Ascending aorta (tissue), 2 donors: ENCODE measurements at regions not wholly inside any gene's neighbourhood (a gene's known extent, or its start where the extent isn't known, plus 50 kb on each side); places are given as distances from the start of the nearest gene placed in this dataset.

Experiments
- DNase-seq, 2 donors: peaks; one replicate each; pipeline ENCODE4 v3.0.0-alpha.2; 2019; ENCODE audit warnings: low spot score in 2 of 2
- H3K27ac ChIP-seq, 2 donors: fragments of 200-600 bp; sonication (generic); one replicate each; pipeline ENCODE4 v1.5.1; 2016 to 2017; ENCODE audit warnings: mild to moderate bottlenecking in 1 of 2
- H3K27me3 ChIP-seq: fragments of 200-600 bp; sonication (generic); one replicate; pipeline ENCODE4 v1.5.1; 2017
- H3K36me3 ChIP-seq, 2 donors: fragments of 200-600 bp; sonication (generic); one replicate each; pipeline ENCODE4 v1.5.1; 2016
- H3K4me1 ChIP-seq, 2 donors: fragments of 200-600 bp; sonication (generic); one replicate each; pipeline ENCODE4 v1.5.1; 2016 to 2017; ENCODE audit warnings: mild to moderate bottlenecking in 1 of 2
- H3K4me3 ChIP-seq, 2 donors: fragments of 200-600 bp; sonication (generic); one replicate each; pipeline ENCODE4 v1.5.1; 2016 to 2017; ENCODE audit warnings: mild to moderate bottlenecking in 1 of 2
- H3K9me3 ChIP-seq, 2 donors: fragments of 200-600 bp; sonication (generic); one replicate each; pipeline ENCODE4 v1.5.1; 2016
- intact Hi-C: fragments of 100-400 bp; cut with DNase I; formaldehyde crosslinking; loops from one replicate; pipeline ENCODE4 v1.15.1; 2023
- TF ChIP-seq, protein P1 (sequence below), 3 experiments: fragments of 200-600 bp in 2 of 3; fragments of 450-650 bp in 1 of 3; sonication (generic) in 2 of 3; IDR thresholded peaks; one replicate each; pipeline ENCODE4 v1.5.1; 2016 to 2019; ENCODE audit warnings: antibody characterized with exemption in 3 of 3, mild to moderate bottlenecking in 1 of 3, moderate library complexity in 1 of 3

DNA sequence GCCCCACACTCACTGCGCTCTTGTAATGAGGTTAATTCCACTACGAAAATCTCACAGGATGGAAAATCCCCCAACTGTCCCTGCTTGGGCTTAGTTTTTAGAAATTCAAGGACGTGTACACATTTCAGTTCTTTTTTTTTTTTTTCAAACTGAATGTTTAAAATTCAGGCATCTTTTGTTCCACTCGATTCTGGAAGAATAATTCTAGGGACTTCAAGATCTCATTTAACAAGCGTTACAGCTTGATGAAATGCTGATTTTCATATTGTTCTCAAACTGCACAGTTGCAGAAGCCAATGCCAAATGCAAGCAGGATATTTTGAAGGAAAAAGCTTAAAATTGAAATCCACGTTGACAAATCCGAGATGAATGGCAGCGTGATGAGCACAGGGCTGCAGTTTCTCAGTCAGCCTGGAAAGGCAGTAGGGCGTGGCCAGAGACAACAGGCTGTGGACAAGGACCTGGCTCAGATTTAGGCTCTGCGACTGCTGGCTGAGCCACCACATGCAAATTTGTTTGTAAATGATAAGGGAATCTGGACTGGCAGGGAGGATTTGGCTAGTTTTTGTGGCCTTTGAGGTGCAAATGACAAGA, 128.1 kb upstream of the MYCN start:
- H3K27me3 ChIP-seq = no peaks in the 10 kb centered on the region
- TF ChIP-seq, protein P1, sequence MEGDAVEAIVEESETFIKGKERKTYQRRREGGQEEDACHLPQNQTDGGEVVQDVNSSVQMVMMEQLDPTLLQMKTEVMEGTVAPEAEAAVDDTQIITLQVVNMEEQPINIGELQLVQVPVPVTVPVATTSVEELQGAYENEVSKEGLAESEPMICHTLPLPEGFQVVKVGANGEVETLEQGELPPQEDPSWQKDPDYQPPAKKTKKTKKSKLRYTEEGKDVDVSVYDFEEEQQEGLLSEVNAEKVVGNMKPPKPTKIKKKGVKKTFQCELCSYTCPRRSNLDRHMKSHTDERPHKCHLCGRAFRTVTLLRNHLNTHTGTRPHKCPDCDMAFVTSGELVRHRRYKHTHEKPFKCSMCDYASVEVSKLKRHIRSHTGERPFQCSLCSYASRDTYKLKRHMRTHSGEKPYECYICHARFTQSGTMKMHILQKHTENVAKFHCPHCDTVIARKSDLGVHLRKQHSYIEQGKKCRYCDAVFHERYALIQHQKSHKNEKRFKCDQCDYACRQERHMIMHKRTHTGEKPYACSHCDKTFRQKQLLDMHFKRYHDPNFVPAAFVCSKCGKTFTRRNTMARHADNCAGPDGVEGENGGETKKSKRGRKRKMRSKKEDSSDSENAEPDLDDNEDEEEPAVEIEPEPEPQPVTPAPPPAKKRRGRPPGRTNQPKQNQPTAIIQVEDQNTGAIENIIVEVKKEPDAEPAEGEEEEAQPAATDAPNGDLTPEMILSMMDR (IDR thresholded peaks at IDR 0.05) = no peak
- H3K36me3 ChIP-seq = no peaks in the 10 kb centered on the region
- no peaks in the 10 kb centered on the region for H3K4me1 ChIP-seq
- no peak overlapping the region for H3K4me3 ChIP-seq
- intact Hi-C loops = no loop called here
- no peak overlapping the region for H3K27ac ChIP-seq
- DNase-seq = no peak
- H3K9me3 ChIP-seq = no peaks in the 10 kb centered on the region

DNA sequence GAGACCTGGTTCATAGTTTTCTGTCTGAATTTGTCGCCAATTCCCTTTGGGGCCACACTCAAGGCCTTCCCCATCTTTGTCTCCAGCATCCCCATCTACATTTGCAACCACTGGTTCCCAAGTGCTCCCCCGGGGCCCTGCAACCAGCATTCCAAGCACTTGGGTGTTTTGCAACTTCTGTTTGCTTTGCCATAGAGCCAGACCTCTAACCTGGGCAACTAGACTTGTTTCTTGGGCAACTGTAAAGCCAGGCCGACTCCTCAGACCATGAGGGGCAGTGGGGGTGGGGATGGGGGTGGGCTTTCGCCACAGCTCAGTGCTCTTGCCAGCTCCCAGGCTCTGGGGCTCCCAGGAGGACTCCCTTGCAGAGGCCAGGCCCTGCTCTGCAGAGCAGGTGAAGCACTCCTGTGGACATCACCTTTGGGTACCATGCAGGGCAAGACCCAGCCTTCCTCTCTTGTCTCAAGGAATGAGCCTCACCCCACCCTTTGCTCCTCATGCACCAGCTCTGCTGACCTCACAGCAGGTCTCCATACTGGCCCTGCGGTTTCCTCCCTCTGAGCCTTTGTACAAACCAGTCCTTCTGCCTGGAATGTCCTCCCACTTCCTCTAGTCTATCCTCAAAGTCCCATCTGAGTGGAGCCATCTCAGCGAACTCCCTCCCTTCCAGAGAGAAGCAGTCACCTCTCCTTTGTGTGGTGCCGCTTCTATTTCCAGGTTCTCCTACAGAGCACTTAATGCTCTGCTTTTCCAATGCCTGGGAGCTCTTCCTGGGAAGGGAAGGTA, 126.7 kb upstream of the MYCN start:
- Histone ChIP-seq H3K4me3 (no peak overlapping the region), H3K27me3 (no peaks in the 10 kb centered on the region), H3K4me1 (no peaks in the 10 kb centered on the region), H3K9me3 (no peaks in the 10 kb centered on the region), H3K27ac (no peak overlapping the region), H3K36me3 (no peaks in the 10 kb centered on the region)
- DNase-seq = no peak
- TF ChIP-seq, protein P1 (IDR thresholded peaks at IDR 0.05) = no peak
- intact Hi-C loops = no loop called here

DNA sequence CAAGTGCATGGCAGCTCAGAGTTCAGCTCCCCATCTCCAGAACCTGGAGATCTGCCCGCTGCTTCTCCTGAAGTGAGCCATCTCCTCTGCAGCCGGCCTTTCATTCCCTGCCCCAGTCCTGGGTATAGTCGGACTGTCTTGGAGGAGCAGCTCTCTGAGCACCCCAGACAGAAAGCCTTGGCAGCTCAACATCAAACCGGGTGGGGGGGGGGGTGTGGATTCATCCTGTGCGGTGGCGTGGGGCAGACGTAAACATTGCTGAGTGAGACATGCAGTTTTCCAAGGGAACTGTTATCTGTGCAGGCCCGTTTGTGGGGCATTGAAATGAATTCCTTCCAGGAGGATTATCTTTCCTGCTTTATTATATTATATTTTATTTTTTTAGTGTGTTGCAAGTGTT, 125.9 kb upstream of the MYCN start:
- Histone ChIP-seq H3K36me3 (no peaks in the 10 kb centered on the region), H3K27me3 (no peaks in the 10 kb centered on the region), H3K4me1 (no peaks in the 10 kb centered on the region), H3K4me3 (no peak overlapping the region), H3K9me3 (no peaks in the 10 kb centered on the region), H3K27ac (no peak overlapping the region)
- TF ChIP-seq, protein P1 (IDR thresholded peaks at IDR 0.05) = no peak
- intact Hi-C loops = no loop called here
- DNase-seq = no peak

DNA sequence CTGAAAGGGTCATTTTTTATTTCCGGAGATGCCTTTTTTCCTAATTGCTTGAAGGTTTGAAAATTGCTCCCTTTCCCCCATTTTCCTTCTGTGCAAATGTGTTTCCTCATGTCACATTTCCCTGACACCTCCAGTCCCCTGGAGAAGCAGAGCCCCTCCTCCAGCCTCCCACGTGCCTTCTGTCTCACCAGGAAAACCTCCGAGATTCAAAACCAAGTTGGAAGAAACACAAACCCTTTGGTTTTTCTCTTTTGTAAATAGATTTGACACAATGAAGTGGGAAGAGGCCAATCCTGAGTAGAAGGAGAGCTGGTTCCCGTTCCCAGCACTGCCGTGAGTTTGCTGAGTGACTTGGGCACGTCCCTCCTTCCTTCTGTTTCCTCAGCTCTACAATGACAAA, 125.4 kb upstream of the MYCN start:
- H3K9me3 ChIP-seq = no peaks in the 10 kb centered on the region
- intact Hi-C loops = no loop called here
- H3K27me3 ChIP-seq = no peaks in the 10 kb centered on the region
- no peak for DNase-seq
- TF ChIP-seq, protein P1 (IDR thresholded peaks at IDR 0.05) = no peak
- H3K27ac ChIP-seq = no peak overlapping the region
- H3K4me3 ChIP-seq = no peak overlapping the region
- H3K4me1 ChIP-seq = no peaks in the 10 kb centered on the region
- no peaks in the 10 kb centered on the region for H3K36me3 ChIP-seq

DNA sequence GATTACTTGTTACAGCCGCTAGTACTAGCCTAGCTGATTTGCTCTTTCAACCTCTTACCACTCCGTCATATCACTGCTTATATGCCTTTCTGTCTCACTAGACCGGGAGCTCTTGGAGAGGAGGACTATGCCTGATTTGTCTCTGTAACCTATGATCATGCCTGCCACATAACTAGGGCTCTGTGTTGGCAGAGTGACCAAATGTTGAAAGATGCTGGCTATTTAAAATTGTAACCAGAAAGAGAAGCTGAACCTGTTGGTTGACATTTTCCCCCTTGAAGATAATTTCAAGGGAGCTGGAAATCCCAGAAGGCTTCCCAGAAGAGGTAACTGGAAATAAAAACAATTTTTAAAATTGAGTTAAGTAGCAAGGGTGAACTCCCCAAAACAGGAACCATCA, 124.1 kb upstream of the MYCN start:
- TF ChIP-seq, protein P1 (IDR thresholded peaks at IDR 0.05) = no peak
- Histone ChIP-seq H3K27me3 (no peaks in the 10 kb centered on the region), H3K27ac (no peak overlapping the region), H3K36me3 (no peaks in the 10 kb centered on the region), H3K9me3 (no peaks in the 10 kb centered on the region), H3K4me1 (no peaks in the 10 kb centered on the region), H3K4me3 (no peak overlapping the region)
- intact Hi-C loops = no loop called here
- no peak for DNase-seq
